ENCODE measurements at regions not wholly inside any gene's neighbourhood (a gene's known extent, or its start where the extent isn't known, plus 50 kb on each side); places are given as distances from the start of the nearest gene placed in this dataset.
"Not testable (repeated sequence)": the region's sequence is repeated elsewhere in the genome, so short reads cannot be mapped to it uniquely, and the experiment has no call there.

DNA sequence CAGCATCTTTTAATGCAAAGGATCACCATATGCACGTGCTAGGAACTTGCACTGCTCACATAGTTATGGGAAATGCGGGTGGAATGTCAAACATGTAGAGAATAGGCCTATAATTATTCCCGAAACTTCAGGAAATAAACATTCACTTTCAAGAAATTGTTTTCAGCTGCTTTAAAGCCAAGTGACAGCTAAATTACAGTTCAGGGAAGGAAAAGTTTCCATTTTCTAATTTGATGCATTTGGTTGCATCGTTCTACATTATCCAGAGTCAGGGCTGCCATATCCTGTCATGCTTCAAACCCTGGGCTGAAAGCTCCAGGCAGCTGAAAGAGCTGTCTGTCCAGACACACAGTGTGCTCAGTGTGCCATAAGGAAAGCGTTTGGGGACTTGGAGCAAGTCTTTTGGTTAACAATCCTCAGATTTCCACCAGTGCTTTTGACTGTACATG, 518.1 kb downstream of the CSNK1G3 start:
- no peak for DNase-seq (ENCODE audit: low spot score)

DNA sequence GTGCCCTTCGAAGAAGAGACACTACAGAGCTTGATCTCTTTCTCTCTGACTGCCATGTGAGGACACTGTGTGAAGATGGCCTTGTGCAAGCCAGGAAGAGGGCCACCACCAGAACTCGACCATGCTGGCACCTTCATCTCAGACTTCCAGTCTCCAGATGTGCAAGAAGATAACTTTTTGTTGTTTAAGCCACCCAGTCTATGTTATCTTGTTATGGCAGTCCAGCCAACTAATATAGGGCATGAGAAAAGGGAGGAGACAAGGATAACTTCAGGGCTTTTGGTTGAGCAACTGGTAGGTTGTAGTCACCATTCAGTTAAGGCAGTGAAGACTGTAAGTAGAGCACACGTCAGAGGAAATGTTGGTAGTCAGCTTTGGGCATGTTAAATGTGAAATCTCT, 515.5 kb downstream of the CSNK1G3 start:
- DNase-seq (ENCODE audit: low spot score) = no peak

DNA sequence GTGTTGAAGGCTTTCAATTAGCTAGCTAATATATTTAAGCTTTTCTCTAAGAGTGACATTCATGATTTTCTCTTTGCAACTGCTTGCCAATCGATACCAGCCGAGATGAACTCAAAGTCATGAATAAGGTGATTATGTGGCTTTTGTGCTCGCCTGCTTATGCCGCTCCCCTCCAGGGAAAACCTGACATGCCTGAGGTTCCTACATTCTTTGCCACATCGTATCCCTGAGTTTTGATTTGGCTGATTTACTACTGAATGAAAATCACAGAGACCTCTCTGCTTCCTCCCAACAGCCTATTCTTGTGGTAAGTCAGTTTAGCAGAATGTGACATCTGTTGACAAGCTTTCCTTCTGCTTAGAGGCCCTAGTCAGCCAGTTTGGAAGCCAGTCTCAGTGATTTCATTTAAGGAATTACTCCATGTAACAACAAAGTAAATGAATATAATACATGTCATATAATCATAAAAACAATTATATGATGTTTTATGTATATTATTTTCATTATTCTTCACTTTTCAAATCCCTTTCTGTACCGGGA, 513.4 kb downstream of the CSNK1G3 start:
- no peak for DNase-seq (ENCODE audit: low spot score)

DNA sequence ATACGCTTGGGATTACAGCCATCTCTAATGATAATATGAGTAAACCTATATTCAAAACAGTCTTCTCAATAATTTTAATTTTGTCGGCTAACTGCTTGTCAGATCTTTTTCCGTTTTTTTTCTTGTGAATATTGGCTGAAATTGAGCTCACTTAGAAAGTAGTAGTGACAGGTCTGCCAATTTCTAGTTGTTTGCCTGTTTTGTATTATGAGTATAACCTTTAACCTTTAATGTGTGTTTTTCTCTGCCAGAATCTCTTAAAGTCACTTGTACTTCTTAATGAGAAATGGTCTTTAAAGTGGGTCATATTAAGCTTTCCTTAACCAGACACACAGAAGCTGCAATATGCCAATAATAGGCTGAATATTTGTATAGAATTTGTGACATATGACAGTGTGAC, 511.0 kb downstream of the CSNK1G3 start:
- DNase-seq (ENCODE audit: low spot score) = no peak

DNA sequence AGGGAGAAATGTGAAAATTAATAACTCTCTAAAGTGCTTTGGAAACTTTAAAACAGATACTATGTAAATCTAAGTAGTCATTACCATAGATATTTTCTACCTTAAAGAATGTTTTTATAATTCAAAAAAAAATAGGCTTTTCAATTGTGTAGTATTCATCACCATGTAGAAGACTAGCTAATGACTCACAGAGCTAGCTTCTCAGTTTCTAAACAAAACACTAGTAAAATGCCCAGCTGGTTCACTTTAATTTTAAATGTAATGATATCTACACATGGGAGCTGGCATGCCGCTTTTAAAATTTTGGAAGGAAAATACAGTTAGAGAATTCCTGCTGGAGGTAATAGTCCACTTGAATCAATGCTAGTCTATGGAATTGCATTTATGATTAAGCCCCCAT, 509.8 kb downstream of the CSNK1G3 start:
- no peak for DNase-seq (ENCODE audit: low spot score)

DNA sequence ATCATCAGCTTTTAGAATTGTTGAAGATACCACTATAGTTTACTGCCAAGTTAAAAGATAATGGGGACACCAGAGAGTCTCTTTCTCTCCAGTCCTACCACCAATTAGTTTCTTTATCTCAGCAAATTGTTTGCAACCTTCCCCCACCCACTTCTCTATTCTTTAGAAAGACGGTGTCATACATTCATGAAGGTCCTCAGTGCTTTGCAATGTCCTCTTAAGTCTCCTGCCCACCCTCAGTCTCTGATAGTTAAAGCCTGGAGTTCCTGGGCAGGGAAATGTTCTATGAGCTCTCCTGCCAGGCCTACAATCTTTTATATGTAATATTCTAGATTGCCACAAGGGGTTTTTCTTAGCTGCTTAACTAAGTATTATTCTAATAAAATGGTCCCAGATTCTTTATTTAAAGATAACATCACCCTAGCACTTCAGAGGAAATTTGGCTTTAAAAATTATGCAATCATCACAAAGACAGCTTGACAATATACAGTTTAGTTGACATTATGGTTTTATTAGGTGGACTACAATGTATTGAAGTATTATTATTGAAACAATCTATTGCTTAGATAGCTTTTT, 509.2 kb downstream of the CSNK1G3 start:
- no peak for DNase-seq (ENCODE audit: low spot score)

DNA sequence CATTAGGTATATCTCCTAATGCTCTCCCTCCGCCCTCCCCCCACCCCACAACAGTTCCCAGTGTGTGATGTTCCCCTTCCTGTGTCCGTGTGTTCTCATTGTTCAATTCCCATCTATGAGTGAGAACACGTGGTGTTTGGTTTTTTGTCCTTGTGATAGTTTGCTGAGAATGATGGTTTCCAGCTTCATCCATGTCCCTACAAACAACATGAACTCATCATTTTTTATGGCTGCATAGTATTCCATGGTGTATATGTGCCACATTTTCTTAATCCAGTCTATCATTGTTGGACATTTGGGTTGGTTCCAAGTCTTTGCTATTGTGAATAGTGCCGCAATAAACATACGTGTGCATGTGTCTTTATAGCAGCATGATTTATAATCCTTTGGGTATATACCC, 505.3 kb downstream of the CSNK1G3 start:
- DNase-seq (ENCODE audit: low spot score) = not testable (repeated sequence)

DNA sequence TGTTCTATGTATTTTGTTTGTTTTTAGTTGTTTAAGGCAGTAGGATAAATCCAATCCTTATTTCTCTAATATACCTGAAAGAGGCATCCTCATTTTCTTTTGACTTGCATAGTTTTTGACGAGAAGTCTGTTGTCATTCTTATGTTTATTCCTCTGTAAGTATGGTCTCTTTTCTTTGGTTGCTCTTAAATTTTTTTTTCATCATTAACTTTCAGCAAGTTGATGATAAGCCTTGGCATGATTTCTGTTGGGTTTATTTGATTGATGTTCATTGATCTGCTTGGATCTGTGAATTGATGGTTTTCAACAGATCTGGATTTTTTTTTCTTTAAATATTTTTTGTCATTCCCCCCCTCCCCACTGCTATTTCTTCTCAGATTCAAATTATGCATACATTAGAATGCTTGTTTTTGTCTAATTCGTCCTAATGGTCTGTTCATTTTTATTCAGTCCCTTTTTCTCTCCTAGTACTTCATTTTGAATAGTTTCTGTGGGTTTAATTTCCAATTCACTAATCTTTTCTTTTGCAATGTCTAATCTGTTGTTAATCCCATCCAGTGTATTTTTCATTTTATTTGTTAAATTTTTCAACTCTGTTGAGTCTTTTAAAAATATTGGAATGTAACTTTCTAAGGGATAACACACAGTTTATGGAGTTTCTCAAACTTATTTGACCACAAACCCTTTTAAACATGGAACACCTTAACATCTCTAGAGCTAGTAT, 495.9 kb downstream of the CSNK1G3 start:
- no peak for DNase-seq (ENCODE audit: low spot score)

DNA sequence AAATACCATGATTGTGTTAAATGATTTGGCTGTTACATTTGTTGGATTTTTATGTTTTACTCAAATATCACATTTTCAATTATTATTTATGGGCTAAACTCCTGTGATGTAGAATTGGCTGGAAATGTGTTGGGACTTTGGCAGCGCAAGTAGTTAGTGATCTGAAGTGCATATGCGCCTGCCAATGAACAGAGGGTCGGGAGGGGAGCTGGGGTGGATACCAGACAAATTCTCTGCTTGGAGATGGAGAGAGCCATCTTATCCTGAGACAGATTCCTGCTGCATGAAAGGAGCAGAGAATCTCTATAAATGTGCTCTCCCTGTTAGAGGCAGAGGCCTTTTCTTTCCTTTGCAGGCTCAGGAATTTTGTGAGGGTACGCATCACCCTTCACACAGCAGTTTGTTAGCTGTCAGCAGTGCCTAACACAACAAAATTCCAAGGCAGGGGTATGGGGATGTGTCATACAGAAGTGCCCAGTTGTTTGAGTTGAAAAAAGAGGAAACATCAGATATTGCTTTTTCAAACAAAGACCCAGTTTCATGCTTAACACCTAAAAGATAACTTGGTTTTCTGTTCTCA, 489.1 kb downstream of the CSNK1G3 start:
- DNase-seq (ENCODE audit: low spot score) = no peak

DNA sequence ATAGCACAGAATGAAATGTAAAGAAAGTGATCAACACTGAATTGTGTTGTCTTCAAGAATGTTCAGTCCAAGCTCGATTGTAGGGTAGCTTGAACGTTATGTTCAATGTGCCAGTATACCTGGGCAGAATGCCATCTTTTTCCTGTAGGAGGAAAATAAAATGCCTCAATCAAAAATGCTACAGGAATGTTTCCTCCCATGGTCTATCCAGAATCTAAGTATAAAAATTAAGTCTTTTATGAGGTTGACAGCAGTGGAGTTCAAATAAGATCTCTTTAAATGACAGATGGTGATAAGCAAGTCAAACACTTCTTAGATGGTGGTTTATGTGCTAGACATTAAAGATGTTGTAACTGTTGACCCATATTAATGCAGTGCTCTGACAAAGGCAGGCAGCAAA, 488.6 kb downstream of the CSNK1G3 start:
- DNase-seq (ENCODE audit: low spot score) = no peak

DNA sequence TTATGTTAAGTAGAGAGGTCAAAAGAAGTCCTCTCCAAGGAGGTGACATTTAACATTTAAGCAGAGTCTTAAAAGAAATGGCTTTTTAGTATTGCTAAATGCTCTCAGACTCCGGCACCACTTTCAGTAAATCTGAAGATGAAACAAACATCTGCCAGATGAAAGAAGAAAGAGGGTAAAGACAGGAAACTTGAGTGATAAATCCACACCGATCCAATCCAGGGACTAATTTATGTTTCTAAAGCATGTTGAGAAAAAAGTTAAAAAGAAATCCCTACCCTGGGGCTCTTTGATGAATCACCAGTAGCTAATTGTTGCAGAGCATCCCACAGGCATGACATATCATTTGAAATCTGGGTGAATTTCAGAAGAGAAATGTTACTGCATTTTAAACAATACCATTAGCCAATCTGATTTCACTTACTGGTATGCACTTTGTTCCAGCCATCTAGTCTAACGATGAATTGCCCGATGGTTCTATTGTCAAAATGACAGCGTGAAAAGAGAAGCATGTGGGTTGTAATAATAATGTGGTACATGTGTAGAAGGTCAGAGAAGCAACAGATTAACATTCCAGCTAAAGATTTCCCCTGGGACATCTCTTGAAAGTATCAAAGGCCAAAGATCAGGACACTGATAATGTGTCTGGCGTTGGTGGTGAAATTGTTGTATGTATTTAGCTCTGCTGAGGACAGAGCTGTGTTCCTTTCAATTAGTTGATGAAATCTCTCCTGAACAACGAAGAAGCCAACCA, 485.7 kb downstream of the CSNK1G3 start:
- no peak for DNase-seq (ENCODE audit: low spot score)

DNA sequence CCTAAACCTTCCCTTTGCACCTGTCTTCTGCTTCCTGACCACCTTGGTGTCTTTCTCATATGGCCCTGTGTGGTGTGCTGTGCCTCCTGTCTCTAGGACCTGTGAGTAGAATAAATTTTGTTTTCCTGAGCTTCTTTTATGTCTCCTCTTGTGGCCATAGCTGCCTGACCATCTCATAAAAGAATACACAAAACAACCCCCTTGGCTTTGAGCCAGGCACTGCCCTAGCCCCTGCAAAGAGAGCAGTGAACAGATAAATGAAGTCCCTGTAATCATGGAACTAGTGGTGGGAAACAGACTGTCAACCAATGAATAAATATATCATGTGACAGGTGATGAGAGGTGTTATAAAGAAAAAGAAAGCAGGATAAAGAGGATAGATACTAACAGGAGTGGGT, 485.1 kb downstream of the CSNK1G3 start:
- no peak for DNase-seq (ENCODE audit: low spot score)

DNA sequence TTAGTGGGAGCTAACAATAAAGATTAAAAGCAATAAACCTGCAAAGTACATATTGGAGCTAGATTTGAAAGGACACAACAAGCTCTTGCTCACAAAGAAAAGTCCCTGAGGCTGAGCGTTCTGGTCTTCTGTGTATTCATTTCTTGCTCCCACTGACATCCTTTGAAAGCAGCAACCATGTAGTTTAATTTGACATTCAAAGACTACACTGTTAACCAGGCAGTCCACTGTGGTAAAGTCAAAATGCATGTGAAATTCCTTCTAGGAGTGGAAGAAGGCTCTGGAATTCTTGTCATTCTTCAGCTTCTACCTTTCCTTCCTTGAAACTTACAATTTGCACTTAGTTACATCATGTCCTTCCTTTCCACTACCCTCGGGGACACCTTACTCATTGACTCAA, 480.7 kb downstream of the CSNK1G3 start:
- no peak for DNase-seq (ENCODE audit: low spot score)

DNA sequence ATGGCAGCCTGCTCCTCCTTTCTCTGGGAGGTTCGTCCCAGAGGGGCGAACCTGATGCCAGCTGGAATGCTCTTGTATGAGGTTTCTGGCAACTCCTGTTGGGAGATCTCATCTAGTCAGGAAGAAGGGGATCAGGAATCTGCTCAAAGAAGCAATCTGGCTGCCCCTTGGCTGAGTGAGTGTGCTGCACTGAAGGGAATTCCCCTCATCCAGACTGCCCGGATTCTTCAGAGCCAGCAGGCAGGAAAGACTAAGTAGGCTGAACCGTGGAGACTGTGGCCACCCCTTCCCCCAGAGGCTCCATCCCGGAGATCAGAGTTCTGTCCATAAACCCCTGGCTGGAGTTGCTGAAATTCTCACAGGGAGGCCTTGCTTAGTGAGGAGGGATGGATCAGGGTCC, 476.0 kb downstream of the CSNK1G3 start:
- DNase-seq (ENCODE audit: low spot score) = no peak

DNA sequence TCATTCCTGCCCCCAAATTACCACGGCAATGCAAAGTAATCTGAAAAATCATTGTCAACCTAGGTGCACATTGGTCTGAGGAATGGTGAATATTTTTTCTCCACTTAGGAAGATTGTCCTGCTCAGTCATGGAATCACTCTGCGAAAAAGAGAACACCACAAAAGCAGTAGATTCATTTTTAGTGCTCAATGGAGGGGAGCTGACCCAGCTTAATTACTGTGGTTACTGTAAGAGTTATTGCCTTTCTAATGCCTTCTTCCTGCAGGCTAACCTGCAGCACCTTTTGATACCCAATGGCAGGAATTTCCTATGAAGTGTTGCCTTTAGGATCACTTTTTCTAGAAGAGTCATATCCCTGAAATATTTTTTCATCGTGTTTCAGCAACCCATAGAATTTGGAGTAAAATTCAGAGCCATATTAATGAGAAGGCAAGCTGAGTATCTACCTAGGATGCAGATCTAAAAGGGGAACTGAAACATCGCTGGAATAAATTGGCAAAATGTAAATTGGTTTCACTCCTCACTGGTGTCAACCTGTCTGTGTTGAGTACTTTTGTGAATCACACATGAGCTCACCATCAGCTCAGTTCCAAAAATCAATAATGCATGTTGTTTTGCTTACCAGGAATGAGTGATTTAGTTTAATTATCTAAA, 464.5 kb downstream of the CSNK1G3 start:
- no peak for DNase-seq (ENCODE audit: low spot score)

DNA sequence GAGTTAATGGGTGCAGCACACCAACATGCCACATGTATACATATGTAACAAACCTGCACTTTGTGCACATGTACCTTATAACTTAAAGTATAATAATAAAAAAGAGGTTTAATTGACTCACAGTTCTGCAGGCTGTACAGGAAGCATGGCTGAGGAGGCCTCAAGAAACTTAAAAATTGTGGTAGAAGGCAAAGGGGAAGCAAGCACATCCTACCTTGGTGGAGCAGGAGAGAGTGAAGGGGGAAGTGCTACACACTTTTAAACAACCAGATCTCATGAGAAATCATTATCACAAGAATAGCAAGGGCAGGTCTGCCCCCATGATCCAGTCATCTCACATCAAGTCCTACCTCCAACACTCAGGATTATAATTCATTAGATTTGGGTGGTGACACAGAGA, 463.5 kb downstream of the CSNK1G3 start:
- DNase-seq (ENCODE audit: low spot score) = not testable (repeated sequence)

DNA sequence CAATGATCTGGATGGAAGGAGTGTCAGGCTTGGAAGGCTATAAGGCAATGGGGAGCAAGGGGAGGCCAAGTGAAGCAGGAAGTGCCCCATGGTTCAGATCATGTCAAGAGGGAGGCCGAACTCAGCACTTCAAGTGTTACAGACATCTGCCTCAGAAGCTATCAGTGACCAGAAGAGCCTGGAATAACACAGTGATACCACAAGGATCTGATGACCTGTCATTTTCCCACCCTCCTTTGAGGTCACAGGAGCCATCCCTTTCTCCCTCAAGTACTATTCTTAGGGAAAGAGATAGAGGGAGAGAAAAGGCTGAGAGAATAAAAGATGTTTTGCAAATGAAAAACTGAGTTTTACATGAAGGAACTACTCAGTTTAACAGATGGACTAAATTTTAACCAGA, 454.8 kb downstream of the CSNK1G3 start:
- no peak for DNase-seq (ENCODE audit: low spot score)

DNA sequence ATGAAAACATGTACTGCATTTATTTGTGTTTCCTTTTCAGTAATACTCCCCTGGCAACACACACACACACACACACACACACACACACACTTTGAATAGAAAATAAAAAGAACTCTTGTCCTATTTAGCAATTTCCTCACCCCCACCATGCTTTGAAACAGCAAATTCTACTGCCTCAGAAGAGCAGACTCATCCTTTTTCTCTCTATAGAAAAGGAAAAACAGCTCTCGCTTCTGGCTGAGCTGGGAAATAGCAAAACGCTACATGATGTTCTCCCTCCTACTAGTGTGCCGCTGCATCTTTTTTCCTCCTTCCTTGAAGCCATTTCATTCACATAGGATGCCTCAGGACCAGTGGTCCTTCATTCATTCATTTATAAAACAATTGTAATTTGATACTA, 453.6 kb downstream of the CSNK1G3 start:
- no peak for DNase-seq (ENCODE audit: low spot score)

DNA sequence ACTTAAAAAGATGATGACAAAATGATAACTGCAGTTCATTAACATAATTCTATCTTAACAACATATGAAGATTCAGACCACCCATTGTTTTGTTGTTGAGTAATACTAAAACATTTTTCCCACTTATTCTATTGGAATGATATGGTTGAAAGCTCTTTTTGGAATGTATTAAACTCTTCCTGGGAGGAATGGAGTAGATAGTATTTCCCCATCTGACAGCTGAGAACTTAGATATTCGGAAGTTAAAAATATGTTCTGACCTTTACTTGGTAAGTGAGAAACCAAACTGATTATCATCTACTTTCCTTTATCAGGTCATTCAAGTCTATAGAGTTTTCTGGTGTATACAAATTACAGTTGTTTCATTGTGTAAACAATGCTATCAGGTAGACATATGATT, 452.9 kb downstream of the CSNK1G3 start:
- no peak for DNase-seq (ENCODE audit: low spot score)

DNA sequence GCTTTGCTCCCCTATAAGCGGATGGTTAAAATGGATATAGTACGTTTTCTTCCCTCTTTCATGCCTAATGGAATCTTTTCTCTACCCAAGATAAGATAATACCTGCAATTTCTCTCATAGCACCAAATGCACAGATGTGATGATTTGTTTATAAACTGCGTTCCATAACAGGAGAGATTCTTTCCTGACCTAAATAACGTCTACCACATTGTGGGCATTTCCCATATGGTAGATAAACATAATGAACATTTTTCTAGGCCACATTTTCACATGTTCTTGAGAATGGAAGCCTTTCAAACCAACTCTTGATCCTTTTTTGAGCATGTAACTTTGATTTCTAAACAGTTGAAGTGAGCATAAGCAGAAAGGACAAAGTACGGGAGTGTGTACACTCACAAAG, 448.5 kb downstream of the CSNK1G3 start:
- DNase-seq (ENCODE audit: low spot score) = no peak

DNA sequence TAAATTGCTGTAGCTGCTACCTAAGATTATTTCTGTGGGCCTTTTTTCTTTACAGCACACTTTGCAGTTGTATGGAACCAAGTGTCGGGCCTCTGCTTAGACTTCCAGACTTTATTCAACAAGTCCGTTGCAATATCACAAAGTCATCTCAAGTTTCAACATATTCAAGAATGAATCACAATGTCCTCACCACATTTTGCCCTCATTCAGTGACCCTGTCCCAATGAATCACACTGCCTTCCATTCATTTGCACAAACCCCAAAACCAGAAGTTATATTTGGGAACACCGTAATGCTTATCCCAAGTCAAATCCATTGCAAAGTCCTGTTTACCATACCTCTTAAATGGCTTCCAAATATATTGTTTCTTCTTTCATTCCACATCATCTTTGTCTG, 439.6 kb downstream of the CSNK1G3 start:
- no peak for DNase-seq (ENCODE audit: low spot score)

Measured in ureter (tissue), 1 donor.